Small intestine (tissue), 7 donors: ENCODE measurements at regions not wholly inside any gene's neighbourhood (a gene's known extent, or its start where the extent isn't known, plus 50 kb on each side); places are given as distances from the start of the nearest gene placed in this dataset.

ENCODE experiments used
- DNase-seq, 2 donors: peaks; one replicate each; pipeline versions ENCODE4 v3.0.0 to v3.0.0-alpha.2; 2013
- FAIRE-seq: peaks from 2 replicates; lab custom pipeline; 2012; peaks lifted over from hg19 to GRCh38; lab: Jason Lieb, UNC
- H3K27ac ChIP-seq, 3 donors: one replicate each; pipeline ENCODE4 v1.5.1; 2013; ENCODE audit warnings: low read length in 2 of 3, mild to moderate bottlenecking in 2 of 3, control low read depth in 1 of 3, inconsistent platforms in 1 of 3, low read depth in 1 of 3, moderate library complexity in 1 of 3
- H3K27me3 ChIP-seq, 3 donors: one replicate each; pipeline ENCODE4 v1.6.1; 2013; ENCODE audit warnings: low read length in 3 of 3, inconsistent platforms in 1 of 3; ENCODE audit not compliant: control insufficient read depth in 3 of 3, insufficient read depth in 3 of 3
- H3K36me3 ChIP-seq, 3 donors: one replicate each; pipeline ENCODE4 v1.6.1; 2013; ENCODE audit warnings: low read length in 3 of 3, inconsistent platforms in 1 of 3, low read depth in 1 of 3, mild to moderate bottlenecking in 1 of 3, moderate library complexity in 1 of 3; ENCODE audit not compliant: control insufficient read depth in 3 of 3, insufficient read depth in 2 of 3
- H3K4me1 ChIP-seq, 3 donors: one replicate each; pipeline ENCODE4 v1.6.1; 2013; ENCODE audit warnings: low read length in 2 of 3, inconsistent platforms in 1 of 3, low read depth in 1 of 3, mild to moderate bottlenecking in 1 of 3, moderate library complexity in 1 of 3; ENCODE audit not compliant: control insufficient read depth in 3 of 3, insufficient read depth in 2 of 3
- H3K4me3 ChIP-seq, 3 donors: one replicate each; pipeline ENCODE4 v1.5.1; 2013; ENCODE audit warnings: low read length in 3 of 3, control low read depth in 1 of 3, inconsistent platforms in 1 of 3, low read depth in 1 of 3, mild to moderate bottlenecking in 1 of 3, moderate library complexity in 1 of 3
- H3K9me3 ChIP-seq, 2 donors: one replicate each; pipeline ENCODE4 v1.6.1; 2013; ENCODE audit warnings: low read depth in 1 of 2, low read length in 1 of 2; ENCODE audit not compliant: control insufficient read depth in 2 of 2, insufficient read depth in 1 of 2
- WGBS, 3 donors: extraction: QIAGEN DNeasy Blood & Tissue Kit; methylation state at CpG; one replicate each; pipeline ENCODE4 v1.1.7; 2013; 5-methylcytosine and 5-hydroxymethylcytosine counted together
- donor health status: healthy with polysubstance abuse.
- donor health status: control.
- donor health status: control.
- donor health status: Bipolar disorder and iron deficiency.
- donor health status: healthy.

- FAIRE-seq (no peak), DNase-seq (no peak)
- no peak overlapping the region for H3K4me3 ChIP-seq
- no peak overlapping the region for H3K27ac ChIP-seq
- no peaks in the 10 kb centered on the region for H3K9me3 ChIP-seq
- H3K4me1 ChIP-seq = no peaks in the 10 kb centered on the region
- no peaks in the 10 kb centered on the region for H3K36me3 ChIP-seq
- 0% methylated on average over 1 of the region's 1 CpG for WGBS, 3 donors
- H3K27me3 ChIP-seq = peaks cover 0 to 18% (median 0%) of the 10 kb centered on the region in 3 donors
Measured at GRCh38 chr3:24047513-24047912, 102.4 kb downstream of the NR1D2 start.

DNA sequence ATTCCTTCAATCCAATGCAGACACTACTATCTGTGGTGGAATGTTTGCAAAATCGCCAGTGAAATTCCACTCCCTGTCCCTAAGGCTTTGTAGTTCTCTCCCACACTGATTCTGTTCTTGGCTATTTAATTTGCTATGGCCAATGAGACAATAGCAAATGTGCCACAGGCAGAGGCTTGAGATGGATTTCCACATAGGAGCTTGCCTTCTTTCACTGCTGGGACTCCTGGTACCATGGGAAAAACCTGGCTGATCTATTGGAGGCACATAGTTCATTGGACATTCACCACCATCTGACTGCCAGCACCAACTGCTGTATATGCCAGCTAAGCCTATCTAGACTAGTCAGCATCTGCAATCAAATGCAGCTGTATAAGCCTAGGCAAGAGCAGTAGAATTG, 103.8 kb downstream of the NR1D2 start:
- H3K27ac ChIP-seq = no peak overlapping the region
- no peaks in the 10 kb centered on the region for H3K9me3 ChIP-seq
- peaks cover 0 to 14% (median 0%) of the 10 kb centered on the region in 3 donors for H3K27me3 ChIP-seq
- no peak overlapping the region for H3K4me3 ChIP-seq
- no peaks in the 10 kb centered on the region for H3K4me1 ChIP-seq
- 80 to 85% (median 81%) methylated on average over 1 of the region's 1 CpG for WGBS, 3 donors
- FAIRE-seq (no peak), DNase-seq (no peak)
- no peaks in the 10 kb centered on the region for H3K36me3 ChIP-seq

DNA sequence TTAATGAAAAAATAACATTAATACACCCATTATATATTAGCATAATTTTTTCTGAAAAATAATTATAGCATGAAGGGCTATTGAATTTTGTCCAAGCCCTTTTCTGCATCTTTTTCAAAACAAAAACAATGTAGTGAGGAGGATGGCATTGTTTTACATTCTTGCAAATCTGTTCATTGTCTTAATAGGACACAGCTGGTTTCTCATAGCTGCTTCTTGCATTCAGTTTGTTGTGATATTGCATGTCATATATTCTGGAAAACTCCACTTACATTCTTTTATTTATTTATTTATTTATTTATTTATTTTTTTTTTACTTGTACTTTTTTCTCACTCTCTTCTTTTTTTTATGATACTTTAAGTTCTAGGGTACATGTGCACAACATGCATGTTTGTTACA, 107.4 kb downstream of the NR1D2 start:
- H3K27me3 ChIP-seq = peaks cover 0 to 9% (median 0%) of the 10 kb centered on the region in 3 donors
- no peak for DNase-seq

DNA sequence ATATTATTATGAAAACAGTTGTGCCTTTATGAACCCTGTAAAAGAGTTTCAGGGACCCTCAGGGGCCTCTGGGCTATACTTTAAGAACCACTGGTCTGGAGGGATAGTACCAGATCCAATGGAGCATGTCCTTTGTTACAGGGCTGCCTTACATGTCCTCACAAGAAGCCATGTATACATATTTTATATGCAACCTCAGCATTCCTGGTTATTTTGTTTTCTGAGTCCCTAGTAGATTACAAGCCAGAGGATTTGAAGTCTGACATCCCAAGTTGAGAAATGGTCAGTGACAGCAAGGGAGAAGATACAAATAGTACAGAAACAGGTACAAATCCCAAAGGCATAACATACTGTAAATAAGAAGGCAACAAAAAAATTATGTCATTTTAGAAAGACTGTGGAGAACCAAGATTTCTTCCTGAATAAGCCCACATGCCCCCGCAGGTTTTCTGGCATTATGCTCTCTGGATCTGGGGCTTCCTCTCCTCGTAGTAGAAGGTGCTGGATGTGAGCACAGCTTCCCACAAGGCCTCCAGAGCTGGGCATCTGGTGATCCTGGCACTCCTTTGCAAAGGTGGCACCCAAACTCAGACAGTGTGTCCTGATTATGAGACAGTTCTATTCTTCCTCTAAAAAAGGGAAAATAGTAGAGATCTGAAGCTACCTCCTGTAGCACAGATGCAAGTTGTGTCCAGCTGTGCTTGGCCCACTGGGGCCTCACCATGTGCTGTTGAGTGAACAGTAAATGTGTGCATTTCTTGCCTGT, 114.0 kb downstream of the NR1D2 start:
- no peak for DNase-seq
- Histone ChIP-seq H3K4me3 (no peak overlapping the region), H3K4me1 (no peaks in the 10 kb centered on the region), H3K27me3 (no peaks in the 10 kb centered on the region), H3K9me3 (no peaks in the 10 kb centered on the region), H3K27ac (no peak overlapping the region), H3K36me3 (no peaks in the 10 kb centered on the region)
- WGBS, 3 donors = 56 to 80% (median 66%) methylated on average over 2 of the region's 2 CpGs
- no peak for FAIRE-seq

More for the DNA sequence above, 107.4 kb downstream of the NR1D2 start:
- no peaks in the 10 kb centered on the region for H3K4me1 ChIP-seq
- no peaks in the 10 kb centered on the region for H3K9me3 ChIP-seq
- H3K27ac ChIP-seq = no peak overlapping the region
- FAIRE-seq = no peak
- no peak overlapping the region for H3K4me3 ChIP-seq
- H3K36me3 ChIP-seq = no peaks in the 10 kb centered on the region

- FAIRE-seq (no peak), DNase-seq (no peak)
- Histone ChIP-seq H3K9me3 (no peaks in the 10 kb centered on the region), H3K27me3 (no peaks in the 10 kb centered on the region), H3K27ac (no peak overlapping the region), H3K36me3 (no peaks in the 10 kb centered on the region), H3K4me3 (no peak overlapping the region), H3K4me1 (no peaks in the 10 kb centered on the region)
- 57 to 86% (median 78%) methylated on average over 3 of the region's 3 CpGs for WGBS, 3 donors
Measured at GRCh38 chr3:24060055-24060454, 115.0 kb downstream of the NR1D2 start.

DNA sequence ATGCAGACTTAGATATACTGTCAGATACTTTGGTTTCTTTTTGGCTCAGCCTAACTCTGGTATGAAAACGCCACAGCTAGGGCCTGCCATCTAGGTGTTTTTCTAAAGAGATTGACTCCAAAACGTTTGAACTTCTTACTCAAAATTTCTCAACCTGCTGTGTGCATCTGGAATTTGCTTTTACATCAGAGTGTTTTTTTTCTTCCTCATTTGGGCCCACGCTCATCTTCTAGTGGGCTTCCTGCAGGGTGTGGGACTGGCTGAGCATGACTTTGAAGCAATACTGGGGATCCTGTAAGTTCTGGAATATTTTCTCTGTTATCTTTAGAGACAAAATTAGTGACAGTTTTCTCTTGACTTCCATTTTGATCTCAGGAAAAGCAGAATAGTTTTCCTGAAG, 117.8 kb downstream of the NR1D2 start:
- Histone ChIP-seq H3K9me3 (no peaks in the 10 kb centered on the region), H3K27me3 (no peaks in the 10 kb centered on the region), H3K4me3 (no peak overlapping the region), H3K4me1 (no peaks in the 10 kb centered on the region), H3K27ac (no peak overlapping the region), H3K36me3 (no peaks in the 10 kb centered on the region)
- WGBS, 3 donors = 63 to 73% (median 67%) methylated on average over 3 of the region's 3 CpGs
- DNase-seq = no peak
- no peak for FAIRE-seq
